ENCODE measurements at regions not wholly inside any gene's neighbourhood (a gene's known extent, or its start where the extent isn't known, plus 50 kb on each side); places are given as distances from the start of the nearest gene placed in this dataset.

GRCh38 chr5:109917154-109917546, 227.4 kb downstream of the MAN2A1 start:
- H3K27ac Mint-ChIP-seq = no peak overlapping the region
- no peak for ATAC-seq
- peaks cover 0 to 15% of the 10 kb centered on the region in 2 donors for H3K9me3 Mint-ChIP-seq
- H3K4me1 Mint-ChIP-seq = peaks cover 24% of the 10 kb centered on the region
- H3K4me3 Mint-ChIP-seq = no peak overlapping the region
- H3K27me3 Mint-ChIP-seq = no peaks in the 10 kb centered on the region
- DNase-seq = no peak

DNA sequence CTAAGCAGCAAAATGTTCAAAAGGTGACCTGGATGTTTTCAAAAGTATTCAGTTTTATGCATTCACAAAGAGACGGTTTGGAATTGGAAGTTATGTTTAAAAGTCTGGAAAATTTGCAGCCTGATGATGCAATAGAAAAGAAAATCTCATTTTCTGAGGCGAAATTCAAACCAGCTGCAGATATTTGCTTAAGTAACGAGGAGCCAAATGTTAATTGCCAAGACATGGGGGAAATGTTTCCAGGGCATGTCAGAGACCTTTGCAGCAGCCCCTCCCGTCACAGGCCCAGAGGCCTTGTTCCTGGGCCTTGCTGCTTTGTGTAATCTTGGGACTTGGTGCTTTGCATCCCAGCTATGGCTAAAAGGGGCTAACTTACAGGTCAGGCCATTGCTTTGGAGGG, 228.2 kb downstream of the MAN2A1 start:
- H3K27ac Mint-ChIP-seq = no peak overlapping the region
- H3K4me1 Mint-ChIP-seq = peaks cover 27% of the 10 kb centered on the region
- DNase-seq (no peak), ATAC-seq (no peak)
- H3K27me3 Mint-ChIP-seq = no peaks in the 10 kb centered on the region
- H3K9me3 Mint-ChIP-seq = peaks cover 0 to 15% of the 10 kb centered on the region in 2 donors
- H3K4me3 Mint-ChIP-seq = no peak overlapping the region

DNA sequence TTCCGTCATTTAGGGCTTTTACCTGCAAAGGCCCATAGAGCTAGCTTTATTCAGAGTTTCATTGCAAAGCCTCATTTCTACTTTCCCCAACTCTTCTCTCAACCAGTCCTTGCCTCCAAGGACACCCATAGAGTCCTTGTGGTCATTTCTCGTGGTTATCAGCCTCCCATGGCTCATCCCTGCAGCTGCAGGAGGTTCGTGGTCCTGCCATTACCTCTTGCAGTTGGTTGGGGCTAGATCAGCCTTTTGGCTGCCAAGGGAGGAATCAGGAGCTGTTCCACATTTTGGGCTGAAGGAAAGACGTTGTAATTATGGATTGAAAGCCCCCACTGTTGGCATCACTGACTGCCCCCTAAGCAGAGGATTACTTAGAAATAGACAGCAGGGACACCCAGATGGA, 231.0 kb downstream of the MAN2A1 start:
- H3K4me1 Mint-ChIP-seq = peaks cover 46% of the 10 kb centered on the region
- H3K9me3 Mint-ChIP-seq = peaks cover 0 to 15% of the 10 kb centered on the region in 2 donors
- no peak overlapping the region for H3K27ac Mint-ChIP-seq
- H3K27me3 Mint-ChIP-seq = no peaks in the 10 kb centered on the region
- ATAC-seq (no peak), DNase-seq (no peak)
- no peak overlapping the region for H3K4me3 Mint-ChIP-seq

DNA sequence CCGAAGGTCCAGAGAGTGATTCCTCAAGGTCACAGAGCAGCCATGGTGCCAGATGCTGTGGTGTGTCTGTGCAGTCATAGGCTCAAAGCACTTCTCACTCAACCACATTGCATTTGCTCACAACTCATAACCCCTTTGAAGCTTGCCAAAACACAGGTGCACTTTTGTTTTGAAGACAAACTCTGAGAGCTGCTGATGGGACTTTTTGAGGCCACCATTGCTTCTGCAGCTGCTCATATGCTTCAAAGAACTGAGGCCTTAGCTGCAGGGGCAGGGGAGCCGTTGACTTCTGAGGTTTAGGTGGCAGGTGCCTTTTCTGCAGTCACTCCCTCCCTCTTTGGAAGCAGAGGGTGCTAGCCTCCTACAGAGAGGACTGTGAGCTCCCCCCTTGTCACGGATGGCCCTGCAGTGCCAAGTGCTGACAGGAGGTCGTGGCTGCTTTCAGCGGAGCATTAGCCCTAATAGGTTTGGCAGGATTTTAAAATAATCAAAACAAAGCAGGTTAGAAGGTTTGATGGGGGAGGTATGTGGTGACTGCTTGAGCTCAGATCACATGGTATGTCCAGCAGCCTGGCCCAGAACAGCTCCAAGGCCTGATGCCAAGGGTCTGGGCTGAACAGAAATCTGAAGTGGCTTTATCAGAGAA, 232.1 kb downstream of the MAN2A1 start:
- ATAC-seq = peak; percentile 88
- Mint-ChIP-seq H3K4me1 (peaks cover 46% of the 10 kb centered on the region), H3K4me3 (peak overlapping the region; percentile 66 to 75), H3K27ac (peak overlapping the region; percentile 83 to 98), H3K27me3 (no peaks in the 10 kb centered on the region), H3K9me3 (peaks cover 0 to 15% of the 10 kb centered on the region in 2 donors)
- DNase-seq = peak; percentile 44 to 50

GRCh38 chr5:109922381-109922995, 232.8 kb downstream of the MAN2A1 start:
- Mint-ChIP-seq H3K27ac (peak overlapping the region; percentile 83 to 98), H3K4me3 (peak overlapping the region; percentile 66 to 75), H3K27me3 (no peaks in the 10 kb centered on the region), H3K9me3 (peaks cover 0 to 13% of the 10 kb centered on the region in 2 donors), H3K4me1 (peaks cover 46% of the 10 kb centered on the region)
- DNase-seq = no peak
- peak; percentile 62 for ATAC-seq

DNA sequence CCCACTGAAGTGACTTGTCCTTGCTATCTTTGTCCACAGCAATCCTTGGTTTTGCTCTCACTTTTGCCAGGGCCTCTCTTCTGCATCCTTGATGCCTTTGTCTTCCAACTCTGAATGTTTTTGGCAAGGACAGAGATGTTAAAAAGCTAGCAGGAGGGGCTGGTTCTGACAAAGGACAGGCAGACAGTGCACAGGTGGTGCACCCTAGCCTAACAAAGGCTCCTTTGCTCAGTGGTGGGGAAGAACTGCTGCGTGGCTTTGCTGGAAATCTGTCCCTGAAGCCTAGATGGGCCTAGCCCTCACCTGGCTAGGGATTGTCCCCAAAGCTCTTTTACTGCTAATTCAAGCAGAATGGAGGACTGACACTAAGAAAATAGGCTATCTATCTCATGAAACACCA, 233.5 kb downstream of the MAN2A1 start:
- no peak overlapping the region for H3K27ac Mint-ChIP-seq
- peaks cover 0 to 5% of the 10 kb centered on the region in 2 donors for H3K9me3 Mint-ChIP-seq
- no peak overlapping the region for H3K4me3 Mint-ChIP-seq

DNA sequence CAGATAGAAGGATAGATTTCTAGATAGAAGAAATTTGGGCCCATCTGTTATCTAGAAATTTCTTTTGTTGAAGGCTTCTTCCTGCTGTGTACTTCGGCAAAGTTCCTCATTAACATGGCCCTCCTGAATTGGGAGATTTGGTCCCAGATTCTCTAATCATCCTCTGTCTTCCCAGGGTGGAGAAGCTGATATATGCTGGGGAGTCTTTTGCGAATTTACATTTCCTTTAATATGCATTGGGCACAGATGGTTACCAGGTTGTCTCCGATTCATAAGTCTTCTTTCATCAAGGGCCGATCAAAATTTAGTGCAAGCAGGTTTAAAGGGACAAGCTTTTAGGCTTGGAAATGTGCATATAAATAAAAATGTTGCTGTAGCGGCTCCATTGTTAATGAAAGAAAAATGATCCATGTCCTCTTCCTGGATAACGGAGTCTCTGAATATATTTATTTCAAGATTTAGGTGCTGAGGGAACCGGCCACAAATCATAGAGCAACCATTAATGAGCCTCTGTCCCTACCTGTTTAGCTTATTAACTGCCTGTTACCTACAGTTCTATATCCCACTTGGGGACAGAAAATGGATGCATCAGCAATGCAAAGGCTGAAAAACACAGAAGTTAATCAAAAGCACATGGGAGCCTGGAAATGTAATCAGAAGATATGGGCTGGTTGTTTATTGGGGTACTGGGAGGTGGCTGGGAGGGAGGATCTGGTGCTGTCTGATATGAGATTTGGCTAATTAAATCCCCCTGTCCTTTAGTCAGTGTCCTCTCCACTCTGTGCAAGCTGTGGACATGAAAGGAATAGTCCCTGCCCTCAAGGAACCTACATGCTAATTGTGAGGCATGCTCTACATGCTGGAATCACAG, 234.7 kb downstream of the MAN2A1 start:
- DNase-seq = no peak
- H3K4me1 Mint-ChIP-seq = peaks cover 46% of the 10 kb centered on the region
- no peak for ATAC-seq
- H3K27ac Mint-ChIP-seq = no peak overlapping the region
- no peaks in the 10 kb centered on the region for H3K9me3 Mint-ChIP-seq
- H3K27me3 Mint-ChIP-seq = no peaks in the 10 kb centered on the region
- no peak overlapping the region for H3K4me3 Mint-ChIP-seq

More for the DNA sequence above, 233.5 kb downstream of the MAN2A1 start:
- DNase-seq (no peak), ATAC-seq (no peak)
- Mint-ChIP-seq H3K4me1 (peaks cover 46% of the 10 kb centered on the region), H3K27me3 (no peaks in the 10 kb centered on the region)

- ATAC-seq (no peak), DNase-seq (no peak)
- H3K27ac Mint-ChIP-seq = no peak overlapping the region
- no peaks in the 10 kb centered on the region for H3K27me3 Mint-ChIP-seq
- H3K9me3 Mint-ChIP-seq = no peaks in the 10 kb centered on the region
- H3K4me3 Mint-ChIP-seq = no peak overlapping the region
- peaks cover 30% of the 10 kb centered on the region for H3K4me1 Mint-ChIP-seq
Measured at GRCh38 chr5:109927639-109928038, 237.9 kb downstream of the MAN2A1 start.

DNA sequence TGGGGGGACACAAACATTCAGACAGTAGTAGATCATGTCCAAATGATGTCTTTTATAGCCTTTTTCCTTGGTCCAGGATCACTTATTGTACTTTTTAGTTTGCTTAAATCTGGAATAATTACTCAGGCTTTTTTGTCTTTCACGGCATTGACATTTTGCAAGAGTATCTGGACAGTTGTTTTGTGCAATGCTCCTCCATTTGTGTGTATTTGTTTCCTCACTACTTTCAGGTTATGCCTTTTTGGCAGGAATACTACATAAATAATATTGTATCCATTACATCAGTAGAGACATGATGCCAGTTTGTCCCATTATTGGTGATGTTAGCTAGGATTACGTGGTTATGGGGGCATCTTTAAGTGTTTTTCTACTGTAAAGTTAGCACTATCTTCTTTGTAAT, 238.3 kb downstream of the MAN2A1 start:
- ATAC-seq = no peak
- Mint-ChIP-seq H3K27ac (no peak overlapping the region), H3K9me3 (no peaks in the 10 kb centered on the region), H3K4me3 (no peak overlapping the region), H3K4me1 (peaks cover 26% of the 10 kb centered on the region), H3K27me3 (no peaks in the 10 kb centered on the region)
- no peak for DNase-seq

- Mint-ChIP-seq H3K27ac (no peak overlapping the region), H3K9me3 (no peaks in the 10 kb centered on the region), H3K27me3 (no peaks in the 10 kb centered on the region), H3K4me1 (peaks cover 18% of the 10 kb centered on the region), H3K4me3 (no peak overlapping the region)
- DNase-seq = no peak
- ATAC-seq = no peak
Measured at GRCh38 chr5:109928811-109929210, 239.1 kb downstream of the MAN2A1 start.

DNA sequence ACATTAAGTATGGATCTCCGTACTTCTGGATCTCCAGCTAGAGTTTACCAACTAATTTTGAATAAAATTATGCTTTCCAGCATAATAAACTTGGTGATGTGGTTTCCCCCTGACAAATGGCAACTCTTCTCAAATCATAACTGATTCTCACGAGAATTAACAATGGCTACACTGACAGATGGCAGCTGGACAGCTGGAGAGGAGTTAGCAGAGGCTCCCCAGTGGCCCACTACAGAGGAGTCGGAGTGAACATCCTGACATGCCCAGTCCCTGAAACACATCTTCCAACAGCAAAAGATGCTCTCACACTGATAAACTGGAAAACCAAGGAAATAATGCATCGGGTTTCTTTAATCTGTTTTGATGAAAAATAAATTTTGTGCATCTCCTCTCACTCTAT, 239.6 kb downstream of the MAN2A1 start:
- Mint-ChIP-seq H3K4me3 (no peak overlapping the region), H3K4me1 (peaks cover 15% of the 10 kb centered on the region), H3K9me3 (no peaks in the 10 kb centered on the region), H3K27ac (no peak overlapping the region), H3K27me3 (no peaks in the 10 kb centered on the region)
- DNase-seq (no peak), ATAC-seq (no peak)

DNA sequence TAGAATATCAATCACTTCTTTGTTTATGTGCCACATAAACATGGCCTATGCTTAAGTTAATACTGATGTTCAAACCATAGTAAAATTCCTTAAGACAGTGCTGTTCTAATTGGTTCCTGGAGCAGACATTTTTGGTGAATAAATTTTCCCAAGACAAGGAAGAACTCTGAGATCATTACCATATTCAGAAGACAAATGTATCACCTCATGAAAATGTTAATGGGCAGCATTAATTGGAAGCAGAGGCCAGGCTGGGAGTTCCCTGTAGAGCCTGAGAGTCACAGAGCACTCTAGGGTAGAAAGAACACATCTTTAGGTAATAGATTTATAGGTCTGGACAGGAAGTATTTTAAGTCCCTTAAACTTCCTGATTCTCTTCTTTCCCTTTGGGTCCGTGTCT, 240.2 kb downstream of the MAN2A1 start:
- Mint-ChIP-seq H3K9me3 (no peaks in the 10 kb centered on the region), H3K27ac (no peak overlapping the region), H3K27me3 (no peaks in the 10 kb centered on the region), H3K4me1 (peaks cover 9% of the 10 kb centered on the region), H3K4me3 (no peak overlapping the region)
- ATAC-seq (no peak), DNase-seq (no peak)

- no peak for DNase-seq
- Mint-ChIP-seq H3K9me3 (no peaks in the 10 kb centered on the region), H3K4me1 (peaks cover 13% of the 10 kb centered on the region), H3K27ac (no peak overlapping the region), H3K4me3 (no peak overlapping the region), H3K27me3 (no peaks in the 10 kb centered on the region)
- ATAC-seq = no peak
Measured at GRCh38 chr5:109931049-109931780, 241.5 kb downstream of the MAN2A1 start.

- ATAC-seq (peak; percentile 88), DNase-seq (no peak)
- Mint-ChIP-seq H3K4me1 (peaks cover 18% of the 10 kb centered on the region), H3K27ac (peak overlapping the region; percentile 4 to 79), H3K9me3 (peaks cover 0 to 14% of the 10 kb centered on the region in 2 donors), H3K4me3 (no peak overlapping the region), H3K27me3 (no peaks in the 10 kb centered on the region)
Measured at GRCh38 chr5:109935833-109936490, 246.2 kb downstream of the MAN2A1 start.

- peaks cover 18% of the 10 kb centered on the region for H3K4me1 Mint-ChIP-seq
- DNase-seq = peak in 1 of 2 donors; percentile 23
Measured at GRCh38 chr5:109936996-109937395, 247.3 kb downstream of the MAN2A1 start.

More at GRCh38 chr5:109936996-109937395, 247.3 kb downstream of the MAN2A1 start:
- Mint-ChIP-seq H3K27me3 (no peaks in the 10 kb centered on the region), H3K9me3 (peaks cover 0 to 19% of the 10 kb centered on the region in 2 donors), H3K4me3 (peak overlapping the region in 1 of 2 donors; percentile 5), H3K27ac (peak overlapping the region in 1 of 2 donors; percentile 15)
- peak; percentile 65 for ATAC-seq

Data from stimulated activated naive CD8-positive, alpha-beta T cell treated with anti-CD3 and anti-CD28 coated beads, Interleukin-15, amount 100 ng/mL, for 72 hours (primary cell).